DND-41 (cell line): ENCODE measurements at regions not wholly inside any gene's neighbourhood (a gene's known extent, or its start where the extent isn't known, plus 50 kb on each side); places are given as distances from the start of the nearest gene placed in this dataset.

Source experiments
- EZH2 ChIP-seq: IDR thresholded peaks from 3 replicates; pipeline ENCODE4 v1.6.1; 2012; ENCODE audit warnings: borderline replicate concordance, low read depth, mild to moderate bottlenecking, moderate library complexity, low read length, inconsistent platforms; ENCODE audit not compliant: severe bottlenecking
- TF ChIP-seq, protein P1 (sequence below): IDR thresholded peaks from 2 replicates; pipeline ENCODE4 v1.5.1; 2012; ENCODE audit warnings: borderline replicate concordance, low read length, moderate library complexity, mild to moderate bottlenecking; ENCODE audit not compliant: poor library complexity, severe bottlenecking; ENCODE audit errors: extremely low read depth

DNA sequence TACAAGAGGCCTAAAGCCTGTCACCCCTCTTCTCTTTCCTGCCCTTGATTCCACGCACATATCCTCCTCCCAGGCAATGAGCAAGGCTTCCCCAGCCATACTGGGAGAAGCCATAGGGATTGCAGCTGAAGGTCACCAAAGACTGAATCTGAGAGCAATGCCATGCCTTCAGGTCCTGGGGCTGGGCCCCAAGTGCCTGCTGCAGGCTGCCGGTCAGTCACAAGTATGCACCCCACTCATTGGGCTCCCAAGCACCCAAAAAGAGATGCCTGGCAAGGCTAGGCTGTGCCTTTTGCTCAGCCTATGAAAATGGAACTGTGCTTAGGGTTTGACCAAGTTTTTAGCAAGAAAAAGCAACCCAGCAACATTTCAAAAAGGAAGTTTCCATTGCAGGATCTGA is 210.6 kb upstream of the MAMLD1 start:
- TF ChIP-seq, protein P1, sequence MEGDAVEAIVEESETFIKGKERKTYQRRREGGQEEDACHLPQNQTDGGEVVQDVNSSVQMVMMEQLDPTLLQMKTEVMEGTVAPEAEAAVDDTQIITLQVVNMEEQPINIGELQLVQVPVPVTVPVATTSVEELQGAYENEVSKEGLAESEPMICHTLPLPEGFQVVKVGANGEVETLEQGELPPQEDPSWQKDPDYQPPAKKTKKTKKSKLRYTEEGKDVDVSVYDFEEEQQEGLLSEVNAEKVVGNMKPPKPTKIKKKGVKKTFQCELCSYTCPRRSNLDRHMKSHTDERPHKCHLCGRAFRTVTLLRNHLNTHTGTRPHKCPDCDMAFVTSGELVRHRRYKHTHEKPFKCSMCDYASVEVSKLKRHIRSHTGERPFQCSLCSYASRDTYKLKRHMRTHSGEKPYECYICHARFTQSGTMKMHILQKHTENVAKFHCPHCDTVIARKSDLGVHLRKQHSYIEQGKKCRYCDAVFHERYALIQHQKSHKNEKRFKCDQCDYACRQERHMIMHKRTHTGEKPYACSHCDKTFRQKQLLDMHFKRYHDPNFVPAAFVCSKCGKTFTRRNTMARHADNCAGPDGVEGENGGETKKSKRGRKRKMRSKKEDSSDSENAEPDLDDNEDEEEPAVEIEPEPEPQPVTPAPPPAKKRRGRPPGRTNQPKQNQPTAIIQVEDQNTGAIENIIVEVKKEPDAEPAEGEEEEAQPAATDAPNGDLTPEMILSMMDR = no peak
- no peak for TF ChIP-seq EZH2
